ENCODE measurements at regions not wholly inside any gene's neighbourhood (a gene's known extent, or its start where the extent isn't known, plus 50 kb on each side); places are given as distances from the start of the nearest gene placed in this dataset.
"Not testable (repeated sequence)": the region's sequence is repeated elsewhere in the genome, so short reads cannot be mapped to it uniquely, and the experiment has no call there.

GRCh38 chr13:105773241-105773640 lies 762.2 kb downstream of the EFNB2 start:
- in situ Hi-C loops (cut with MboI; ENCODE audit: low sequenced_read_pairs): no loop called here

GRCh38 chr13:105764486-105764885 lies 771.0 kb downstream of the EFNB2 start:
- in situ Hi-C loops (cut with MboI; ENCODE audit: low sequenced_read_pairs): no loop called here

- in situ Hi-C loops (cut with MboI; ENCODE audit: low sequenced_read_pairs): no loop called here
These were observed 771.6 kb downstream of the EFNB2 start for GRCh38 chr13:105763851-105764250.

GRCh38 chr13:105762096-105762495 lies 773.4 kb downstream of the EFNB2 start:
- in situ Hi-C loops (cut with MboI; ENCODE audit: low sequenced_read_pairs): no loop called here

- in situ Hi-C loops (cut with MboI; ENCODE audit: low sequenced_read_pairs): no loop called here
These were observed 776.3 kb downstream of the EFNB2 start for GRCh38 chr13:105758918-105759860.

- in situ Hi-C loops (cut with MboI; ENCODE audit: low sequenced_read_pairs): no loop called here
These were observed 794.7 kb downstream of the EFNB2 start for GRCh38 chr13:105740739-105741138.

- in situ Hi-C loops (cut with MboI; ENCODE audit: low sequenced_read_pairs): no loop called here
These were observed 797.8 kb downstream of the EFNB2 start for GRCh38 chr13:105737688-105738087.

GRCh38 chr13:105735281-105735680 lies 800.2 kb downstream of the EFNB2 start:
- in situ Hi-C loops (cut with MboI; ENCODE audit: low sequenced_read_pairs): no loop called here

GRCh38 chr13:105732806-105733529 lies 802.5 kb downstream of the EFNB2 start:
- in situ Hi-C loops (cut with MboI; ENCODE audit: low sequenced_read_pairs): no loop called here

GRCh38 chr13:105725887-105726286 lies 809.6 kb downstream of the EFNB2 start:
- in situ Hi-C loops (cut with MboI; ENCODE audit: low sequenced_read_pairs): no loop called here

GRCh38 chr13:105721016-105721415 lies 814.4 kb downstream of the EFNB2 start:
- in situ Hi-C loops (cut with MboI; ENCODE audit: low sequenced_read_pairs): no loop called here

- in situ Hi-C loops (cut with MboI; ENCODE audit: low sequenced_read_pairs): no loop called here
These were observed 815.6 kb downstream of the EFNB2 start for GRCh38 chr13:105719859-105720258.

GRCh38 chr13:105709181-105709580 lies 826.3 kb downstream of the EFNB2 start:
- in situ Hi-C loops (cut with MboI; ENCODE audit: low sequenced_read_pairs): no loop called here

- in situ Hi-C loops (cut with MboI; ENCODE audit: low sequenced_read_pairs): no loop called here
These were observed 831.6 kb downstream of the EFNB2 start for GRCh38 chr13:105703843-105704242.

- in situ Hi-C loops (cut with MboI; ENCODE audit: low sequenced_read_pairs): no loop called here
These were observed 833.0 kb downstream of the EFNB2 start for GRCh38 chr13:105702441-105702840.

GRCh38 chr13:105692769-105693168 lies 842.7 kb downstream of the EFNB2 start:
- in situ Hi-C loops (cut with MboI; ENCODE audit: low sequenced_read_pairs): no loop called here

- in situ Hi-C loops (cut with MboI; ENCODE audit: low sequenced_read_pairs): no loop called here
These were observed 851.2 kb downstream of the EFNB2 start for GRCh38 chr13:105684216-105684615.

- in situ Hi-C loops (cut with MboI; ENCODE audit: low sequenced_read_pairs): no loop called here
These were observed 855.6 kb downstream of the EFNB2 start for GRCh38 chr13:105679838-105680237.

GRCh38 chr13:105678072-105678471 lies 857.4 kb downstream of the EFNB2 start:
- in situ Hi-C loops (cut with MboI; ENCODE audit: low sequenced_read_pairs): no loop called here

GRCh38 chr13:105672881-105673280 lies 862.6 kb downstream of the EFNB2 start:
- in situ Hi-C loops (cut with MboI; ENCODE audit: low sequenced_read_pairs): no loop called here

- in situ Hi-C loops (cut with MboI; ENCODE audit: low sequenced_read_pairs): not testable (repeated sequence)
These were observed 864.3 kb downstream of the EFNB2 start for GRCh38 chr13:105671131-105671530.

Data from HL-60/S4 (cell line).